HG03442 (cell line): ENCODE measurements at regions not wholly inside any gene's neighbourhood (a gene's known extent, or its start where the extent isn't known, plus 50 kb on each side); places are given as distances from the start of the nearest gene placed in this dataset.
A peak's percentile ranks its signal among the peaks of the same experiment; 100 is the strongest.
"Not testable (repeated sequence)": the region's sequence is repeated elsewhere in the genome, so short reads cannot be mapped to it uniquely, and the experiment has no call there.

Experiments used
- ATAC-seq: cut with Tn5 transposase; IDR thresholded peaks from one replicate; pipeline ENCODE4 v1.9.1; 2021; ENCODE audit warnings: mild to moderate bottlenecking, moderate library complexity; ENCODE audit not compliant: unreplicated experiment

DNA sequence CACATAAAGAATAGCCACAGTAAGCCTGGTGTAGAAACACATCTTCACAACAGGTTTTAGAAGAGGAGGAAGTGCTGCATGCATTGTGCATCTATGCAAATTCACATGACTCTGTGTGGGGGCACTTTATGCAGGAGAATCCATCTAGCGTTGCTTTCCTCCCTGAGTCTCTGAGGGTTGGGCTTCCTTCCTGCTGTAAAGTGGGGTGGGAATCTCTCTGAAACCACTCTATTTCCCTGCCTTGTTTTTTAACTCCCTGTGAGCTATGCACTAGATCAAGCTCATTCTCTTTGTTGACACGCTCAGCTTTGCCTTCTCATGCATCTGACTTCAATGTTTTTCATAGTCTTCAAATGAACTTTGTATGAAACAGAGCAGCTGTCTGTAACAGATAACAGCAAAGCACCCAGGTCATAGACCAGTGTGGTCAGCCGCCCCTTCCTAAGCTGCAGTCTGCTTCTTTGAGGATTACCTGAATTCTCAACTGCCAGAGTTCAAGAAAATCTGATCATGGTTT is 102.7 kb upstream of the DPH5 start:
- ATAC-seq = peak; percentile 91

- ATAC-seq = no peak
These were observed 98.8 kb upstream of the DPH5 start for GRCh38 chr1:101124405-101124804.

GRCh38 chr1:101123904-101124303 is 98.3 kb upstream of the DPH5 start:
- ATAC-seq = not testable (repeated sequence)

DNA sequence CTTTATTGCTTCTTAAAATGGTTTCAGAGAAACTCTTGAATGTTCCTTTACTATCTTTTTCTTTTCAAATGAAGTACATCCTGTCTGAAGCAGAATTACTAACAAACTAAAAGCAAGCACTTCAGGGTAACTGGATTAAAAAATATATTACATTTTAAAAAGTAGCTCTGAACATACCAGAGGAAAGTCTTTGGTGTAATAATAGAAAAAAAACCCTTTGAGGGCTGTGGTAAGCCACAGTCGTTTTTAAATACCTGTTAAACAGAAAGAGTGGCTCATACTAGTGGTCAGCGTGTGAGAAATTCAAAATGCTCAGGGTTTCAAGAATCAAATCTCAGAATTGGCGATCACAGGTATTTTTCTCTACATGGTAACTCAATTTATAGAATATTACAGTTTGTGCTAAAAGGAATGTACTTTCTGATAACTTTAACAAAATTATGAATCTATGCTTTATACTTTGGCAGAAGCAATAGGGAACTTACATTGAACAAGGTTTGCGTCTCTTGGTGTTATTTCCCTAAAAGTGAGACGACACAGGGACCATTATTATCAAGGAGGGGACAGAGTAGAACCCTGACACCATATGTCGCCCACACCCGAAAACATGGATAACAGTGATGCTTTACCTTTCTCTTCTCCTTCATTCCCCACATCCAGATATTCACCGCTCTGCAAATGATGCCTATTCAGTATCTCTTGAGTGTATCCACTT is 97.0 kb upstream of the DPH5 start:
- ATAC-seq = peak; percentile 95

GRCh38 chr1:101121975-101122374 is 96.4 kb upstream of the DPH5 start:
- no peak for ATAC-seq

DNA sequence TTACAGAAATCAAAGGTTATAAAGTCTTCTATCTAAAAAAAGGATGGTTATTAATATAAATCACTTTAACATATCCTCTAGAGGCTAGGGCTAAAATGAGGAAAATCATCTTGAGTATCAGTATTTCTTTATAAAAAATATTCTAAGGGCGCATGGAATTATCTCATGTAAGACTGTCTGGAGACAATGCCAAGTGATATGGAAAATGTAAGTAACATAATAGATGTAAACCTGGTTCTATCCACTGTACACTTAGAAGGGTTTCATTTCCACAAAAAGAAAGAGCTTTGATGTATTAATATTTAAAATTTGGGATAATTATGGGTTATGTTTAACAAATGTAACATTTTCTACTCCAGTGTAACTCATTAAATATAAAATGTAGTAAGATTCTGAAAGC is 95.9 kb upstream of the DPH5 start:
- no peak for ATAC-seq

DNA sequence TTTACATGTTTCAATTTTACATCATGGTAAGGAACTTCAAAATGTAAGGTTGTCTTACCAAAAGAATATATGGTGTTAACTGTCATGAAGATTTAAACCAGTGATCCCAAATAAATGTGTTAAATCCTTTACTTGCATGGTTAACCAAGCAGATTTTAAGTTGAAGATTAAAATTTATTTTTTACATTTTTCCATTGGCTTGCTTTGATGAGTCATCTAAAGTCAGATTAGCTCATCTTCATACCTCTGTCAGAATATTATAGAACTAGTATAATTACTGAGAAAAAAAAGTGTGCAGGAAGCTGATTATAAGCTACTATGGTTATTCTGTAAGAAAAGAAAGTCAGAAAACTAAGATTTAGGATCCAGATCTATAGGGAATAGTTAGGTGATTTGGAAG is 95.3 kb upstream of the DPH5 start:
- no peak for ATAC-seq

DNA sequence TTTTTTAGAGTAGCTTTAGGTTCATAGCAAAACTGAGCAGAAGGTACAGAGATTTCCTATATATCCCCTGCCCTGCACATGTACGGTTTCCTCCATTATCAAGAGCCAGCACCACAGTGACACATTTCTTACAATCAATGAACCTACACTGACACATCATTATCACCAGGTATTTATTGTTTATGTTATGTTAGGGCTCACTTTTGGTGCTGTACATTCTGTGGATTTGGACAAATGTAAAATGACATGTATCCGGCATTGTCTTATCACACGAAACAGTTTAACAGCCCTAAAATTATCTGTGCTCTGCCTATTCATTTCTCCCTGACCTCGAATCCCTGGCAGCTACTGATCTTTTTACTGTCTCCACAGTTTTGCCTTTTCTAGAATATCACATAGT is 93.7 kb upstream of the DPH5 start:
- no peak for ATAC-seq

GRCh38 chr1:101116006-101116405 is 90.4 kb upstream of the DPH5 start:
- ATAC-seq = no peak

DNA sequence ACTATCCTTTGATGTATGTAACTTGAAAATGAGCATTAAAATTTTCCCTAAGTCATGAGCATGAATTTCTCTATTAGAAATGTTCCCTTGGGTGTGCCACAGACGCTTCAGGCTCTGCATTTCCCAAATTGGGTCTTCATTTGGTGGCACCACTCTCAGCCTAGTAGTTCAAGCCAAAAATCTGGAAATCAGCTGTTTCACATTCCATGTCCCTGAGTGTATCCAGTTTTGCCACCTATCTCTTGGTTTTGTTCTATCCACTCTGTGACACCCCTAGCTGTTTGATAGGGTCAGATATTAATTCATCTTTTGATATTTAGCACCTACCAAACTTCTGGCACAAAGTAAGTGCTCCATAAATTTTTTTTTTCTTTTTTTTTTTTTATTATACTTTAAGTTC is 89.5 kb upstream of the DPH5 start:
- no peak for ATAC-seq

GRCh38 chr1:101114128-101114527 is 88.5 kb upstream of the DPH5 start:
- not testable (repeated sequence) for ATAC-seq

- ATAC-seq = peak; percentile 90
These were observed 86.6 kb upstream of the DPH5 start for GRCh38 chr1:101112051-101112780.

DNA sequence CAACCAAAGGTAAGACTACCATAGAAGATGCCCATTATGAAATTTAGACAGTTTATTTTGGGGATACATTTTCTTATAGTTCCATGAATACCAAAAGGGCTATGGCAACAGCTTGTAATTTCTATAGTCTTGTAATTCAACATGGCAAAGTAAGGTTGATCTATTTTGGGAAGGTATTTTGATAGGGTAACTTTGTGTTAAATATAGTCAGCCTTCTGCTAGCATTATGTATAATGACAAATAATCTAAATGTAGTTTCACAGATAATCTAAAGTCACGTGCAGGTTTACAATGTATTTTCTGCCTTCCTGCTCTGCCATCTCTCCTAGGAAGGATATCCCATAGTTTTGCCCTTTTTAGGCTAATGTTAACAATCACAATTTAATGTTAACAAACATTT is 85.9 kb upstream of the DPH5 start:
- no peak for ATAC-seq

- no peak for ATAC-seq
These were observed 84.2 kb upstream of the DPH5 start for GRCh38 chr1:101109791-101110190.

DNA sequence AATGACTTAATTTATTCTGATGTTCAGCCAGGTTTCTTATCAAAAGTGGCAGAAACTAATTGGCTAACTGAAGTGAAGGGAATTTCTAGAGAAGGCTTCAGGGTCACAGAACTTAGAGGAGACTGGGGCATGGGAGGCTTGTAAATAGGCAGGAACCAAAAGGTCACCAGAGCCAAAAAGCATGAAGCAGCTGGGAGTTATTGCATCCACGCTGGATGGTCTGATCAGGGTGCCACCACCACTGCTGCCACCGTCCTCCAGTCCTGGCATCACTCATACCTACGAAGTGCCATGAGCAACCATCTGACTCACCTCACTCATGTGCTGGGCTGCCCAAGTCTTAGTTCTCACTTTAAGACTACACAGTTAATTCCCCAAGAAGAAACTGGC is 82.5 kb upstream of the DPH5 start:
- ATAC-seq = no peak

GRCh38 chr1:101107496-101108110 is 82.0 kb upstream of the DPH5 start:
- ATAC-seq = no peak

- ATAC-seq = no peak
These were observed 80.3 kb upstream of the DPH5 start for GRCh38 chr1:101105877-101106276.

GRCh38 chr1:101102426-101103156 is 77.0 kb upstream of the DPH5 start:
- ATAC-seq = no peak

DNA sequence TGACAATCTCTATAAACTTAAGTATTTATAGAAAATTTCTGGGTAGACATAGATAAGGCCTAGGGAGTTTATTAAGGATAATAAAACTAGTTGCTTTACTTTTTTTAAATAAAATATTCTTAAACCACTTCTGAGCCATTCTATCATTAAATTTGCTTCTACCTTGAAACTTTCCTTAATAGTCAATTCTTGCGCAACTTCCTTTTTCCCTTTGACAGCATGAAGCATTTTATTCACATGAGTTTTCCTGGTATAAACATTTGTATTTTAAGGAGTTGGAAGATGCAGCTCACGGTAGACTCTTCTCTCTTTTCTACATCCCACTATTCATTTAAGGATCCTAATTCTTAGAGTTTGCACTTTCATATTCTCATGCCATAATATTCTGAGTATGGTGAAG is 75.8 kb upstream of the DPH5 start:
- no peak for ATAC-seq

DNA sequence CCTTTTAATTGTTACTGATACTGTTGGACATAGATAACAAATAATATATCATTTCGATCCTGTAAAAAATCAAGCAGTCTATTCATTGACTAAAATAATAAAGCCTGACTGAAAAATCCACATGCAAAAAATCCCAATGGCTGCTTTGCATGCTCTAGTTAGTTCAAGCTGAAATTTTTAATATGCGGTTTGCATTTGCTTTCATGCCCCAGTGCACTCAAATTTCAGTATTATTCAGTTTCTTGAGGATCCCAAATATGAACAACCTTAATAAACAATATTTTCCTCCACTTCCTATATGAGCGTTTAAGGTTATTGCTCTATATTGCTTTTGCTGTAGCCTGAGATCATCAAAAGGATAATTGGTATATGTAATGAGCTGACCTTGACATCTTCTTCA is 75.1 kb upstream of the DPH5 start:
- ATAC-seq = no peak

- no peak for ATAC-seq
These were observed 73.3 kb upstream of the DPH5 start for GRCh38 chr1:101098907-101099306.
